NCI-H146 treated with DMSO at 0.1 percent for 48 hours (cell line): ENCODE measurements at regions not wholly inside any gene's neighbourhood (a gene's known extent, or its start where the extent isn't known, plus 50 kb on each side); places are given as distances from the start of the nearest gene placed in this dataset.
A peak's percentile ranks its signal among the peaks of the same experiment; 100 is the strongest.
"Not testable (repeated sequence)": the region's sequence is repeated elsewhere in the genome, so short reads cannot be mapped to it uniquely, and the experiment has no call there.

Experiments
- DNase-seq: peaks from one replicate; lab custom pipeline; 2025; ENCODE audit not compliant: unreplicated experiment; lab: John Stamatoyannopoulos, UW

DNA sequence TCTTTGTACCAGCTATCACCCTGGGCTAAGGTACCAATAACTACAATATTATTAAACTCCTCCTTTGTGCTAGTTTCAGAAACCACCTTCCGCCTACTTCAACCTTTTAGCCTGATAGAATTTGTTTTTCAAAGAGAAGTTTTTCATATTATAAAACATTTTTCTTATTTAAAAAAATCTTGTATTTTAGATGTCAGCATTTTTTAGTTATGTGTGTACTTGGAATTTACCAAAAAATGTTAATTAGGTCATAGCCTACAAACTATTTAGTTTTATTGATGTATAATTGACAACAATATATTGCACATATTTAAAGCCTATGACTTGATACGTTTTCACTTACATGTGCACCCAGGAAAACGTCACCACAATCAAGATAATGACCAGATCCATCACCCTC lies 1097.6 kb downstream of the JRKL start:
- no peak for DNase-seq

DNA sequence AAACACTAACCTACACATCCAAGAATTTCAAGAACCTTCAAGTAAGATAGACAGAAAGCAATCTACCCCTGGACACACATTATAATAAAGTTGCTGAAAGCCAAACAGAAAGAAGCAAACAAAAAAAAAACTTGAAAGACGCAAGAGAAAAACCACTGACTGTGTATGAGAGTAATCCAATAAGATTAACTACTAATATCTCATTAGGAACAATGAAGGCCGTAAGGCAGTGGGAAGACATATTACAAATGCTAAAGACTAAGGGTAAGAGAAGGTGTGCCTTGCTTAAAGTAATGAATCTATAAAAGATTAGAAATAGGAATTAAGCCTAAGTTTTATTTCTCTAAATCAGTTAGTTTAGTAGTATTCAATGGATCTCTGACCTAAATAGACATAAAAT lies 1109.1 kb downstream of the JRKL start:
- DNase-seq: no peak

DNA sequence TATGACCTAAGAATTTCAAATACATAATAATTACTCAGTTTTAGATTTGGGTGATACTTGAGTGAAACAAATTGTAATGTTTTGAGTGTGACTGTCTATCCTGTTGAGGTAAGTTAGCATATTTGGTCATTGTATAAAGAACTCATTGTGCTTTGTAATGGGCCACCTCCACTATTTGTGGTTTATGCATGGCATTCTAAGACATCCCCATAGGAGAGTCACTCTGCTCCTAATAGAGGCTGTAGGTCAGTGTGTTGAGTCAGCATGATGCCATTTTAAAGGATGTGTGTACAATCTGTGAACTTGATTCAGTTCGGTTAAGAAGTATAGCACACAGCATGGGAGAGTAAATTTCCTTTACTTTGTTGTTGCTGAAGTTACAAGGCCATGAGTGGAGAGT lies 1112.4 kb downstream of the JRKL start:
- no peak for DNase-seq

DNA sequence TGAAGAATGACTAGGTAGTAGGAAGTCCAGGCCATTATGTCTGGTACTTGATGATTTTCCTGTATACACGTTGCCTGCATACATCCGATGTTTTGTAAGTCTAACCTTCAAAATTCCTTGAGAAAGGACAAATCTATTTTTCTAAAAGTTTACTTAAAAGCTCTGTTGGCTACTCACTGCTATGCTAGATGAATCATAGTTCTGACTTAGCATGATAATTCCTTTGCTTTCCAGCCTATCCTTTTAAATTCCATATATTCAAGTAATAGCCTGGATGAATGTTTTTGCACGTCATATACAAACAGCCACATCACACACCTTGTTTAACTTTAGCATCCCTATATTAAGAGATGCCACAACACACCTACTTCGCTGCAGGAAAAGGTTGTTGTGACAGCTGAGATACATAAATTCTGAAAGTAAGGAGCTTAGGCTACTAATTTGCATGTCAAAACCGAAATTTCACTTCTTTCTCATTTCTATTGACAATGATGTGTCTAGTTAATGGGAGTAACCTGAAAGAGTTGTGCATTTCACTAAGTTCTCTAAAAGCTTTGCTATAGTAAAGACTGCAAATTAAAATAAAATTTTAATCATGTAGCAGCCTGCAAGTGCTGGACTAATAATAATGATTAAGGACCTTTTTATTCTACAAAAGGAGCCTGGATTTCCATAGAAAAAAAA lies 1116.4 kb downstream of the JRKL start:
- no peak for DNase-seq

DNA sequence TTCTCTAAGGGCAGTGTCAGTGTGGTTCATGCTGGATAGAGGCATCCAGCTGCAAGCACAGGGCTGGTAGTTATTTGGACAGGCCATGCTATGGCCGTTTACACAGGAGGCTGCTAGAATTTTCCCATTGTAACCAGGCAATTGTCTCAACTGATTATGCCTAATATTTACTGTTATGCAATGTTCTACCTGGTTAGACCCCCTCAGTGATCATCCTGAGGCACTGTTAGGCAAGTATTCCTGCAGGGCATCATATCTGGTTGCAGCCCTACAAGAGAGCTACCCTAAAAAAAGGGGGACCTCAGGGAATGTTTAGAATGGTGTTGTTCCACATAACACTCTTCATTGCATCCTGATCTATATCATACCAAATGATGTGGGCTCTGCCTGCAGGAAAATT lies 1124.6 kb downstream of the JRKL start:
- no peak for DNase-seq

DNA sequence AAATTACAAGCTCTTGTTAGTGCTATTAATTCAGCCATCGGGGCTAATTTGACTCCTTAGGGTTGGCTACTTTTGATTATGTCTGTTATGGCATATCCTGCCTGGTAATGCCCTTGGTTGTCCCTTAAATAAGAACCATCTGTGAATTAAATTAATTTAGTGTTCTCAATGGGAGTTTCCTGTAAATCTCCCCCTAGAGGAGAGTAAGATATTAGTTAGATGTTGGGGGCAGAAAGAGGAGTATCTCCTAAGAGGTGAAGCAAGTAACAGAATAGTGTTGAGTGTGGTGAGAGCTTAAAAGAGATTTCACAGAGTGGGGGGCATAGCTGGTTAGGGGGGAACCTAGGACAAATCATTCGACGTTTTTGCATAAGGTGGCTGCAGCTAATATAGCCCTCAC lies 1126.9 kb downstream of the JRKL start:
- no peak for DNase-seq

DNA sequence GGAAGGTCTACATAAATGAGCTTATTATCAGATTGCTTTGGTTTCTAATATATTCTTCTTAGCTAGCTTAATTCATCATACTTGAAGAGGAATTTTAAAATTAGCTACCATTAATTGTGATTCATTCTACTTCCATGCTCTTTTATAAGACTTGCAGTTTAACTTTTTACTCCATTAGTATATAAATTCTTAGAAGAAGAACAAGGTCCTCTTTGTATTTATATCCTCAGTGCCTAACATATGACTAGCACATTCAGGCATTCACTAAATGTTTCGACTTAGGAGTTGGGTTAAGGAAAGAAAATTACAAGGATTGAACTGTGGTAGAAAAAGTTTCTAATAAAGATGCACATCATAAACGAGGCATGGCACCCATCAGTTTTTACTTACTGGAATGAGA lies 1135.5 kb downstream of the JRKL start:
- DNase-seq: no peak

DNA sequence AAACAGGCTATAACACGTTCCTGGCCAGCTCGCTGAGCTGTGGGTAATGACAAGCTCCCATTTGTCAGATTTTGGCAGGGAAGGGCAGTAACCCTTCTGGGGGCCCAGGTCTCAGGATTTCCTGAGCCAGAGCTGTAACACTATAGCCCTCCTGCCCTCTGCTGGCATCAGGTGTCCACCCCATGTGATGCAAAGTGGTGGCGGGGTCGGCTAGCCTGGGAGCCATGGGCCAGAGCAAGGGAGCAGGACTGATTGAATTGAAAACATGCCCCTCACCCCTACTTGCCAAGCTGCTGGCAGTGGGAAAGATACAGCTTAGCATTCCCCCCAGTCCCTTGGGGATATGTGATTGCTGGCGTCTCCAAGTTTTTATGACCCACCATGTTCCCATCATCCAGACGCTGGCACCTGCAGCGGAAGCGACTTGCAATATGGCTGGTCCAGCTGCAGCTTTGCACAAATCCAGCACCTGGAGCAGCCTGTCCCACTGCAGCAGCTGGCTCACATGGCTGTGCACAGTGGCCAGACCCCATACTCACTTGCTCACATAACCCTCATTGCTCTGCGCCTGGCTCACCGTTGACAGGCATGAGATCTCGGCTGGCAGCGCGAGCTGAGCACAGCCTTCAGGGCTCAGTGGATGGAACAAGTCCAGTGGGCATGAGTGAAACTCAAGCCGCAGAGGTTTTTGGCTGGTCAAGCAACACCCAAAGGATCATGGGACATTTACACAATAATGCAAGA lies 1147.8 kb downstream of the JRKL start:
- peak; percentile 49 for DNase-seq

DNA sequence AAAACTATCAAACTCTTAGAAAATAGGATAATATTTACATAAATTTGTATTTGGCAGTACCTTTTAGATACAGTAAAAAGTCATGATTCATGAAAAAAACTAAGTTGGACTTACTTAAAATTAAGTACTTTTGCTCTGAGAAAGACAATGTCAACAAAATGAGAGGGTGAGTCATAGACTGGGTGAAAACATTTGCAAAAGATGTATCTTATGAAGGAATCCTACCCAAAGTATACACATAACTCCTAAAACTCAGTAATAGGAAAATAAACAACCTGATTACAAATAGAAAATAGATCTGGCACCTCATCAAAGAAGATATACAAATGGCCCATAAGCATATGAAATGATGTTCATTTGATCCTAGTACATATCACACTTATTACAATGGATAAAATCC lies 1154.6 kb downstream of the JRKL start:
- no peak for DNase-seq

DNA sequence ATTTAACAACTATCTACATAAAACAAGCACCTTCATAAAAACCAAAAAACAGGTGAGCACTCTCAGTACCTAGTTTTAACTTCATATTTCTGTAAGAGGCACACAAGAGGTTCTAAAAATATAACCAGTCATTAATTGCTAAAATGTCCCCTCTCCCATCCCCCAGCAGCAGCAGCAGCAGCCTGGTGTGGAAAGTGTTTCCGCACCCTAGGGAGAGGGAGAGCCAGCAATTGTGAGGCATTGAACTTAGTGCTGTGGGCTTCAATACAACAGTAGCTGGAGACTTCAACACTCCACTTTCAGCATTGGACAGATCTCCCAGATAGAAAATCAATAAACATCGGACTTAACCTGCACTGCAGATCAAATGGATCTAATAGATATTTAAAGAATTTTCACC lies 1158.5 kb downstream of the JRKL start:
- no peak for DNase-seq

DNA sequence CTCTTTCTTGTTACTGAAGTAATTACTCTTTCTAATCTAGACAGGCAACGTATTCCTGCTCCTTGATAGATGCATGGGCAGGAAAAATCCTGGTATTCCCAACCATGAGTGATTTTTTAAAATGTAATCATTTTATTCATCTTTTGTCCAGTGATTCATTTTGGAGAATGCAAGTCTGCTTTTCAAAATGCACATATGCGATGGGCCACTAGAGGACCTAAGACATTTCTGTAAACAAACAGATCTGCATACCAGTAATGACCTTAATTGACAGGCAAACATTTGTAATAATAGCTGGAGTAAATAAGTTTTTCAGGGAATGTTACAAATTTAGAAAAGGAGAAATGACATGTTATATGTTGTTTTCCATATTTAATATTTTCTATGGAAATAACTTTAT lies 1167.6 kb downstream of the JRKL start:
- no peak for DNase-seq

DNA sequence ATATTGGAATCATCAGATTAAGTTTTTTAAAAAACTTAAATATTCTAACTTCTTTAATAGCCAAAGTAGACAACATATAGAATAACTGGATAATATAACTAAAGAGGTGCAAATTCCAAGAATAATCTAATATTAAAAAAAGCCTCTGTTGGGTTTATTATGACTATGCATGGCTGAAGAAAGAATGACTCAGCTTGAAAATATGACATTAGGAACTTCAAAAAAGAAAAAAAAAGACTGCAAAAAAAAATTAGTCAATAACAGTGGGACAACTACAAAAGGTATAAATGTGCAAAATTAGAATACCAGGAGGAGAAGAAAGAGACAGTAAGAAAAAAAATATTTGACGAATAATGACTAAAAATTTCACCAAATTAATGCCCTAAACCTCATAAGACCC lies 1178.0 kb downstream of the JRKL start:
- no peak for DNase-seq

DNA sequence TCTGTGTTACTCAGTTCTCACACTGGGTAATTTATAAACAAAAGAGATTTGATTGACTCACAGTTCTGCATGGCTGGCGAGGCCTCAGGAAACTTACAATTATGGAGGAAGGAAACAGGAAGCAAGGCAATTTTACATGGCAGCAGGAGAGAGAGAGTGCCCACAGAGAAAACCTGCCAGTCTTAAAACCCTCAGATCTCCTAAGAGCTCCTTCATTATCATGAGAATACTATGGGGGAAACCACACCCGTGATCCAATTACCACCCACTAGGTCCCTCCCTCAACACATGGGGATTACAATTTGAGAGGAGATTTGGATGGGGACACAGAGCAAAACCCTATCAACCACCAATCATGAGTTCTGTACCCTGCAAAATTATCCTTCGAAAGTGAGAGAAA lies 1180.8 kb downstream of the JRKL start:
- DNase-seq: no peak

DNA sequence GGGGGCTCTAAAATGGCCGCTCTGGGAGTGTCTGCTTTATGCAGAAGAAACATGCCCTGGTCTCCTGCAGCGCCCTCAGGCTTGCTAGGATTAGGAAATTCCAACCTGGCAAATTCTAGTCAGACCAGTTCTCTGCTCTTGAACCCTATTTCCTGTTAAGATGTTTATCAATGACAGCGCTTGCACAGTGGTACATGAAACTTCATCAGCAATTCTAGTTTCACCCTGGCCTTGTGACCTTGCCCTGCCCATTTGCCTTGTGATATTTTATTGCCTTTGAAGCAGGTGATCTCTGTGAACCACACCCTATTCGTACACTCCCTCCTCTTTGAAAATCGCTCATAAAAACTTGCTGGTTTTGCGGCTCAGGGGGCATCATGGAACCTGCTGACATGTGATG lies 1184.0 kb downstream of the JRKL start:
- not testable (repeated sequence) for DNase-seq

DNA sequence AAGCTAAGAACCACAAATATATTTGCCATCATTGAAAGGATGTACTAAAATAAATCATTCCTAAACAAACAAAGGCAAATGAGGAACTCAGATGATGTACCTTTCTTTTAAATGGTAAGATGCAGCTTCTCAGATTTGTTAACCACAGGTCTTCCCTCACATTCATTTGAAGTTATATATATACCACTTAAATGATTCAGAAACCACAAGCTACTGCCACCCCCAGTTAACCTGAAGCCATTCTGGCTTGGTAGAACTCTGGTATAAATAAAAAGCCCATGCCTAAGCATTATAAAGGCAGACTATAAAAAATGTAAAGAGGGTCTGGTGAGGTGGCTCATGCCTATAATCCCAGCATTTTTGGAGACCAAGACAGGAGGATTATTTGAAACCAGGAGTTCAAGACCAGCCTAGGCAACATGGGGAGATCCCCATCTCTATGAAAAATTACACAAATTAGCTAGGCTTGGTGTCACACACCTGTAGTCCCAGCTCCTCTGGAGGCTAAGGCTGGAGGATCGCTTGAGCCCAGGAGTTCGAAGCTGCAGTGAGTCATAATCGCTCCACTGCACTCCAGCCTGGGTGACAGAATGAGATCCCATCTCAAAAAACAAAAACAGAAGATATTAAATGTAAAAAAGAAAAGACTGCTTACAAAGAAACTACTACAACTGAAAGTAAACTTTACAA lies 1185.3 kb downstream of the JRKL start:
- DNase-seq: no peak

DNA sequence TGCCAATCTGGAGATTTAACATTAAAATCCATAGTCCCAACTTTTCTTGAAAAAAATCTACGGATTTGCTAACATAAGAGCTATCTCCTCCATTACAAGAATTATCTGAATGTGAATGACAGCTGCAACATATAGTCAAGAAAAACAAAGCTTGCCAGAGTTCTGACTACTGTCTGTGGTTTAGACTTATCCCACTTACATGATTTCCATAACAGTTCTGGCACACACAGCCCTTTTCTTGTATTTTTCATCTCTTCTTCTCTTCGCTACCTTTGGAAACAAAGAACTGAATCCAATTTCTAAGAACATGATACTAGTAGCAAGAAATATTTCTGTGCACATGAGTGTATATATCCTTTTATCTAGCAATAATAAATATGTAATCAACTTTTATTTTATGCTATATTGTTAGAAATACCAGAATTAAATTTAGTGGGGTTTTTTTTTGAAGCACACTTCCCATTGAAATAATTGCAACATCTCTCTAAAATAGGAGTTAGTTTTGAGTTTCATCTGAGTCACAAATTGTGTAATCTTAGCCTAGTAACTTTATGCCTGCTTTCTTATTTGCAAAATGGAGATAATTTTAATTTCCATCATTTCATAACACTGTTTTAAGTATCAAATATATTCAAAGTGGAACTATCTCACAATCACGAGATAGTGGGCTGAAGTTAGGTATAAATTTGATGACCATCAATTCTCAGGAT lies 1217.6 kb downstream of the JRKL start:
- no peak for DNase-seq

DNA sequence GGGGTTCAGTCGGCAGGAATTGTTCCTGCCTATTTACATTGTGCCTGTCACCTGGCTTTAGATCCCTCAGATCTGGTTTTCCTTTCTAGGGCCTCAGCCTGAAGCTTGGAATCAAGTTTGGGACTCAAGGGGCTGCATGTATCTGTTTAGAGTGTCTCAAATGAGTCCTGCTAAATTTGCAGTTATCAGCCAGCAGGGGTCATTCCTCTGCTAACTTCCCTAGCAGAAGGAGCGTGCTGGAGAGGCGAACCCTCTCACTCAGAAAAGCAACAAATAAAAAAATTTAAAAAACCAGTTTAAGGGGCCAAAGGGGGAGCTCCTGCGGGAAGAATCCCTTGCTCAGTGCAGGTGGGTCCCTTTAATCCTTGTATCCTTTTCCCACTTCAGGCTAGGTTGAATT lies 1220.2 kb downstream of the JRKL start:
- DNase-seq: no peak

DNA sequence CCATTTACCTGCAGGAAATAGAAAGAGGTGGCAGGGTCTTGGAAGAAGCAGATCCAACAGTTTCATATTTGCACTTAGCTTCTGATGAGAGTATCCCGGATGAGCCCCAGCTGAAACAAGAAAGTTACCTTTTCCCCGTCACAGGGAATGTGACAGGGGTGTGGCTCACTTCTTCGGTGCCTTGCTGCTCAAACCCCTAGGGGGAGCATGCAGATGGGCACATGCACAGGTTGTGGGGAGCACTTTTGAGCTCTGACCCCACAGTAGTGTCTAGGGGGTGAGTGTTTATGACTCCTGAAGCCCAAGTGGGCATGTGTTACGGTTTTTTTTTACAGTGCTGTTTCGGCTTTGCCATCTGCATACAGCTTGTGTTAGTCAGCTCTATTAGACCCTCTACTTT lies 1221.0 kb downstream of the JRKL start:
- no peak for DNase-seq

DNA sequence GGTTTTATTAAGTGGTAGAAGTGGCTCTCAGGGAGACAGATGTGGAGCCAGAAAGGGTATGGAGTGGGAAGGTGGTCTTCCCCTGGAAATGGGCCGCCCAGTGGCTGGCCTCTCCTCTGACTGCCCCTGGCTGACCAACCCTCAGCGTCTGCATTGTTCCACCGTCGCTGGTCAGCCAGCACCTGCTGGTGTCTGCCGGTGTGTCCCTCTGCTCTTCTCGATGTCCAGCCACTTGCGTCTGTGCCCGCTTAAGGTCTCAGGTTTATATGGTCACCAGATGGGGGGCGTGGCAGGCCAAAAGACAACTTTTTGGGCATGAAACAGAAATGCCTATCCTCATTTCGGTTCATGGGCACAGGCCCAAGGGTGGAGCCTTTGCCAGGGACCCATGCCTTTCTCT lies 1221.5 kb downstream of the JRKL start:
- DNase-seq: no peak

DNA sequence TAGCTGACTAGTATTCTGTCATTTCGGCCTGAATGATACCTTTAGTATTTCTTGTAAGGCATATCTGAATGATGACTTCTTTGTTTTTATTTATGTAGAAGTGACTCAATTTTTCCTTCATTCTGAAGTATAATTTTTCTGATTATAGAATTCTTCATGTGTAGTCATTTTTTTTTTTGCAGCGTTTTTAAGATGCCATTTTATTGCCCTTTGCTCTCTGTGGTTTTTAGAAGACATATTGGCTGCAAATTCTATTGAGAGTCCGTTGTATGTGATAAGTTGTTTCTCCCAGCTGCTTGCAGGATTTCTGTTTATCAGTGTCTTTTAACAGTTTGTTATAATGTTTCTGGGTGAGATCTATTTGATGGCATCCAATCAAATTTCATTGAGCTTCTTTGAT lies 1224.8 kb downstream of the JRKL start:
- no peak for DNase-seq

DNA sequence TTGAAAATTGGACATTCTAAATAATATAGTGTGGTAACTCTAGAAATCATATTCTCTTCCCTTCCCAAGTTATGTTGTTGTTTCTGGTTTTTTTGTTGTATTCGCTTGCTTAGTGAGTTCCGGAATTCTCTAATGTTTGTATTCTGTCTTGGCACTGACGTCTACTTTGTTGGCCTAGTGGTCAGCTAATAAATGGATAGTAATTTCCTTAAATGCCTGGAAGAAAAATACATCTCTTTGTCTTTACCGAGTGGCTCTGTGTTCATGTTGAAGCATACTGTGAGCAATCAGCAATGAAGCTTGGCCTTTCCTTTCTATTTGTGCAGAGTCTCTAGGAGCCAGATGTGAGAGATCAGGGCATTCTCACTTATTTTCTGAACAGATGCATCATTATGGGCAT lies 1225.7 kb downstream of the JRKL start:
- DNase-seq: peak; percentile 4

DNA sequence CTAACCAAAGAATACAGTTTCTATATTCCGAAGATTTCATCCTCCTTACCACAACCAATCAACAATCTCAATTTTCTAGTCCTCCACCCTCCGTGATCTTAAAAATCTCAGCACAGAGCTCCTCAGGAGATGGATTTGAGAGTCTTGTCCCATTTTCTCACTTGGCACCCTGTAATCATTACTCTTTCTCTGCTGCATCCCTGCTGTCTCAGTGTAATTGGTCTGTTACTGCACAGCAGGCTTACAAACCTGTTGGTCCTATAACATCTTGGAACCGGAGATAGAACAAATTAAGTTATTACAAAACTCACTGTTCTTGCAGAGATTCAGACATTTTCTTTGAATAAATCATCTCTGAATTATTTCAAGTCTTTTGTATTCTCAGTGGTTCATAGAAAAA lies 1227.2 kb downstream of the JRKL start:
- DNase-seq: no peak
